Sigmoid colon (tissue), 4 donors: ENCODE measurements at regions not wholly inside any gene's neighbourhood (a gene's known extent, or its start where the extent isn't known, plus 50 kb on each side); places are given as distances from the start of the nearest gene placed in this dataset.

Source experiments
- POLR2A ChIP-seq, 2 donors: fragments of 450-650 bp; IDR thresholded peaks; one replicate each; pipeline ENCODE4 v1.6.1; 2016; ENCODE audit warnings: antibody characterized with exemption in 2 of 2, mild to moderate bottlenecking in 2 of 2, moderate library complexity in 2 of 2
- POLR2AphosphoS5 ChIP-seq, 4 donors: sonication (generic); formaldehyde crosslinking; IDR thresholded peaks; one replicate each; pipeline ENCODE4 v1.6.1; 2017; ENCODE audit warnings: antibody characterized with exemption in 4 of 4
- TF ChIP-seq, protein P1 (sequence below), 4 experiments: fragments of 450-650 bp in 3 of 4; fragments of 200-600 bp in 1 of 4; IDR thresholded peaks; one replicate each; pipeline ENCODE4 v1.5.1; 2016 to 2019; ENCODE audit warnings: antibody characterized with exemption in 4 of 4, mild to moderate bottlenecking in 3 of 4, moderate library complexity in 2 of 4

DNA sequence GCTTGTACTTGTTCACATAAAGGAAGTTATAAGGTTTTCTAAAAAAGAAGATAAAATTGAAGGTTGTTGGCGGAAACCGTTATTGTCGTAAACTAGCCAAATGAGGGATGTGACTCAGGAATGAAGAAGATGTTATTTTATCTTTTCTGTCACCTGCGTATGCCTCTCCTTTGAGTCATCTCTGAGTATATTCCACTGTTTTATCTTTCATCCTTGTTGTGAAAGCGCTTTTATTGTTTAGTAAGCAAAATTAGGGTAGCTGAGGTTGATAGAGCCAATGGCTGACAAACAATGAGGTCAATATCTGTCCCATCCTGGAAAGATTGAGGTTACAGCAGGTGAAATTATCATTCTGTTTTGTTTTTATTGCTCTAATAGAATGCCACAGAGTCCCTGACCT, 105.0 kb downstream of the TUSC1 start:
- TF ChIP-seq POLR2AphosphoS5 (IDR thresholded peaks at IDR 0.05) (no peak), POLR2A (IDR thresholded peaks at IDR 0.05) (no peak)
- TF ChIP-seq, protein P1, sequence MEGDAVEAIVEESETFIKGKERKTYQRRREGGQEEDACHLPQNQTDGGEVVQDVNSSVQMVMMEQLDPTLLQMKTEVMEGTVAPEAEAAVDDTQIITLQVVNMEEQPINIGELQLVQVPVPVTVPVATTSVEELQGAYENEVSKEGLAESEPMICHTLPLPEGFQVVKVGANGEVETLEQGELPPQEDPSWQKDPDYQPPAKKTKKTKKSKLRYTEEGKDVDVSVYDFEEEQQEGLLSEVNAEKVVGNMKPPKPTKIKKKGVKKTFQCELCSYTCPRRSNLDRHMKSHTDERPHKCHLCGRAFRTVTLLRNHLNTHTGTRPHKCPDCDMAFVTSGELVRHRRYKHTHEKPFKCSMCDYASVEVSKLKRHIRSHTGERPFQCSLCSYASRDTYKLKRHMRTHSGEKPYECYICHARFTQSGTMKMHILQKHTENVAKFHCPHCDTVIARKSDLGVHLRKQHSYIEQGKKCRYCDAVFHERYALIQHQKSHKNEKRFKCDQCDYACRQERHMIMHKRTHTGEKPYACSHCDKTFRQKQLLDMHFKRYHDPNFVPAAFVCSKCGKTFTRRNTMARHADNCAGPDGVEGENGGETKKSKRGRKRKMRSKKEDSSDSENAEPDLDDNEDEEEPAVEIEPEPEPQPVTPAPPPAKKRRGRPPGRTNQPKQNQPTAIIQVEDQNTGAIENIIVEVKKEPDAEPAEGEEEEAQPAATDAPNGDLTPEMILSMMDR (IDR thresholded peaks at IDR 0.05) = no peak
